ENCODE measurements at regions not wholly inside any gene's neighbourhood (a gene's known extent, or its start where the extent isn't known, plus 50 kb on each side); places are given as distances from the start of the nearest gene placed in this dataset.

DNA sequence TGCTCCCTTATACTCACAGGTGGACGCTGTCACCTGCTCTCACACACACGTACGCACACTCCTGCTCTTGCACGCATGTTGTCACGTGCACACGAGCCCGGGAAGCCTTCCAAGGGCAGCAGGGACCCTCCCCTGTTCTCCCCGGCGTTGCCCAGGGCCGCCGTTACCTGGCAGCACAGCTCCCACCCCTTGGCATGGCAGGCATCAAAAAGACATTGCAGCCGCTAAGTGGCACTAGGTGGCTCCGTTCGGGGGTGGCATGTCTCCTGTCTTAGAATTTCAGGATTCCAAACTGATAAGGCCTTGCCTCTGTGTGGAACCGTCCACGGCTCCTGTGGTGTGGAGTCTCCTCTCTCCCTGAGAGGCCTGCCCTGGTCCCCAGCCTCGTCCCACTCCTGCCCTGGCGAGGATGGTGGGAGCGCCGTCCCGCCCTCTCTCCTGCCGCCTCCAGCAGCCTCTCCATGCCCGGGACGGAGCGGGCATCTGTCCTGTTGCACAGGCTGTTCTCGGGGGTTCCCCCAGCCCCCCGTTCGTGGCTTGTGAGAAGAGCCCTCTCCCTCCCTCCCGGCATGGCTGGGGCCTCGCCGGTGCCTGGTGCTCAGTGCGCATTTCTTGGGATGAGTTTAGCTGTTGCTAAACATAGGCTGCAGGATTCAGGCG, 126.7 kb upstream of the GSE1 start:
- TF ChIP-seq, protein P1, sequence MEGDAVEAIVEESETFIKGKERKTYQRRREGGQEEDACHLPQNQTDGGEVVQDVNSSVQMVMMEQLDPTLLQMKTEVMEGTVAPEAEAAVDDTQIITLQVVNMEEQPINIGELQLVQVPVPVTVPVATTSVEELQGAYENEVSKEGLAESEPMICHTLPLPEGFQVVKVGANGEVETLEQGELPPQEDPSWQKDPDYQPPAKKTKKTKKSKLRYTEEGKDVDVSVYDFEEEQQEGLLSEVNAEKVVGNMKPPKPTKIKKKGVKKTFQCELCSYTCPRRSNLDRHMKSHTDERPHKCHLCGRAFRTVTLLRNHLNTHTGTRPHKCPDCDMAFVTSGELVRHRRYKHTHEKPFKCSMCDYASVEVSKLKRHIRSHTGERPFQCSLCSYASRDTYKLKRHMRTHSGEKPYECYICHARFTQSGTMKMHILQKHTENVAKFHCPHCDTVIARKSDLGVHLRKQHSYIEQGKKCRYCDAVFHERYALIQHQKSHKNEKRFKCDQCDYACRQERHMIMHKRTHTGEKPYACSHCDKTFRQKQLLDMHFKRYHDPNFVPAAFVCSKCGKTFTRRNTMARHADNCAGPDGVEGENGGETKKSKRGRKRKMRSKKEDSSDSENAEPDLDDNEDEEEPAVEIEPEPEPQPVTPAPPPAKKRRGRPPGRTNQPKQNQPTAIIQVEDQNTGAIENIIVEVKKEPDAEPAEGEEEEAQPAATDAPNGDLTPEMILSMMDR (IDR thresholded peaks at IDR 0.05): peak in 2 of 7 experiments; percentile 7 to 12
- TF ChIP-seq POLR2A (IDR thresholded peaks at IDR 0.05): no peak

Measured in body of pancreas (tissue), 4 donors.